ENCODE measurements at regions not wholly inside any gene's neighbourhood (a gene's known extent, or its start where the extent isn't known, plus 50 kb on each side); places are given as distances from the start of the nearest gene placed in this dataset.

- TF ChIP-seq CTCF (IDR thresholded peaks at IDR 0.05; ENCODE audit: unreplicated experiment), result no peak
- no TSS peak for BruUV-seq (replicated peaks)
- Mint-ChIP-seq H3K4me1 (ENCODE audit: insufficient read depth, unreplicated experiment) (no peaks in the 10 kb centered on the region), H3K9me3 (ENCODE audit: unreplicated experiment) (no peaks in the 10 kb centered on the region), H3K4me3 (ENCODE audit: unreplicated experiment) (no peak overlapping the region), H3K27me3 (ENCODE audit: insufficient read depth, unreplicated experiment) (no peaks in the 10 kb centered on the region), H3K27ac (ENCODE audit: low read depth, unreplicated experiment) (no peak overlapping the region), H3K36me3 (ENCODE audit: insufficient read depth, unreplicated experiment) (no peaks in the 10 kb centered on the region)
- ChIA-PET POLR2A (no interaction called here), CTCF (interaction anchor here (0.9 kb wide), 1 partner anchor 11 kb away, joined by 4 read pairs; no protein-coding TSS in a partner anchor)
- intact Hi-C loops (cut with micrococcal nuclease), result no loop called here
- no peak for DNase-seq (ENCODE audit: unreplicated experiment)
These were observed 1730.7 kb upstream of the FLRT2 start for GRCh38 chr14:83799233-83799632.

GRCh38 chr14:83814896-83815295 lies 1715.0 kb upstream of the FLRT2 start:
- CTCF ChIA-PET, result interaction anchor here (0.5 kb wide), 1 partner anchor 27 kb away, joined by 3 read pairs; no protein-coding TSS in a partner anchor
- POLR2A ChIA-PET, result no interaction called here
- no peaks in the 10 kb centered on the region for H3K4me1 Mint-ChIP-seq (ENCODE audit: insufficient read depth, unreplicated experiment)
- intact Hi-C loops (cut with micrococcal nuclease), result no loop called here
- H3K27me3 Mint-ChIP-seq (ENCODE audit: insufficient read depth, unreplicated experiment), result no peaks in the 10 kb centered on the region
- H3K4me3 Mint-ChIP-seq (ENCODE audit: unreplicated experiment), result no peak overlapping the region
- TF ChIP-seq CTCF (IDR thresholded peaks at IDR 0.05; ENCODE audit: unreplicated experiment), result no peak
- no peaks in the 10 kb centered on the region for H3K9me3 Mint-ChIP-seq (ENCODE audit: unreplicated experiment)
- no peaks in the 10 kb centered on the region for H3K36me3 Mint-ChIP-seq (ENCODE audit: insufficient read depth, unreplicated experiment)
- H3K27ac Mint-ChIP-seq (ENCODE audit: low read depth, unreplicated experiment), result no peak overlapping the region
- DNase-seq (ENCODE audit: unreplicated experiment), result no peak
- BruUV-seq (replicated peaks), result no TSS peak

- intact Hi-C loops (cut with micrococcal nuclease), result no loop called here
- H3K4me3 Mint-ChIP-seq (ENCODE audit: unreplicated experiment), result no peak overlapping the region
- BruUV-seq (replicated peaks), result no TSS peak
- no peaks in the 10 kb centered on the region for H3K4me1 Mint-ChIP-seq (ENCODE audit: insufficient read depth, unreplicated experiment)
- DNase-seq (ENCODE audit: unreplicated experiment), result no peak
- TF ChIP-seq CTCF (IDR thresholded peaks at IDR 0.05; ENCODE audit: unreplicated experiment), result no peak
- ChIA-PET CTCF (no interaction called here), POLR2A (no interaction called here)
- peaks cover 7% of the 10 kb centered on the region for H3K9me3 Mint-ChIP-seq (ENCODE audit: unreplicated experiment)
- no peaks in the 10 kb centered on the region for H3K36me3 Mint-ChIP-seq (ENCODE audit: insufficient read depth, unreplicated experiment)
- H3K27me3 Mint-ChIP-seq (ENCODE audit: insufficient read depth, unreplicated experiment), result peaks cover 7% of the 10 kb centered on the region
- H3K27ac Mint-ChIP-seq (ENCODE audit: low read depth, unreplicated experiment), result no peak overlapping the region
These were observed 1713.2 kb upstream of the FLRT2 start for GRCh38 chr14:83816761-83817160.

GRCh38 chr14:83825843-83826242 lies 1704.1 kb upstream of the FLRT2 start:
- BruUV-seq (replicated peaks), result no TSS peak
- CTCF ChIA-PET, result no interaction called here
- H3K36me3 Mint-ChIP-seq (ENCODE audit: insufficient read depth, unreplicated experiment), result no peaks in the 10 kb centered on the region
- H3K27ac Mint-ChIP-seq (ENCODE audit: low read depth, unreplicated experiment), result no peak overlapping the region
- H3K4me3 Mint-ChIP-seq (ENCODE audit: unreplicated experiment), result no peak overlapping the region
- POLR2A ChIA-PET, result no interaction called here
- DNase-seq (ENCODE audit: unreplicated experiment), result no peak
- H3K9me3 Mint-ChIP-seq (ENCODE audit: unreplicated experiment), result peaks cover 6% of the 10 kb centered on the region
- no peak for TF ChIP-seq CTCF (IDR thresholded peaks at IDR 0.05; ENCODE audit: unreplicated experiment)
- H3K27me3 Mint-ChIP-seq (ENCODE audit: insufficient read depth, unreplicated experiment), result peaks cover 7% of the 10 kb centered on the region
- intact Hi-C loops (cut with micrococcal nuclease), result no loop called here
- peaks cover 6% of the 10 kb centered on the region for H3K4me1 Mint-ChIP-seq (ENCODE audit: insufficient read depth, unreplicated experiment)
